ENCODE measurements at regions not wholly inside any gene's neighbourhood (a gene's known extent, or its start where the extent isn't known, plus 50 kb on each side); places are given as distances from the start of the nearest gene placed in this dataset.

GRCh38 chr11:80856066-80856465 lies 1415.2 kb upstream of the TENM4 start:
- H3K36me3 ChIP-seq (ENCODE audit: insufficient read depth, low read length): no peaks in the 10 kb centered on the region
- H3K9ac ChIP-seq (ENCODE audit: low read length): no peak overlapping the region
- H3K27me3 ChIP-seq (ENCODE audit: control insufficient read depth in 1 of 2, insufficient read depth in 2 of 2, low read length in 2 of 2): no peaks in the 10 kb centered on the region
- no peaks in the 10 kb centered on the region for H3K4me1 ChIP-seq (ENCODE audit: insufficient read depth, low read length)
- H3K9me3 ChIP-seq (ENCODE audit: low read length): no peaks in the 10 kb centered on the region
- no peak overlapping the region for H3K4me3 ChIP-seq (ENCODE audit: low read depth in 1 of 2, low read length in 2 of 2)
- H3K27ac ChIP-seq (ENCODE audit: low read depth, low read length): no peak overlapping the region

- Histone ChIP-seq H3K9me3 (ENCODE audit: low read length) (no peaks in the 10 kb centered on the region), H3K4me3 (ENCODE audit: low read depth in 1 of 2, low read length in 2 of 2) (no peak overlapping the region), H3K9ac (ENCODE audit: low read length) (no peak overlapping the region), H3K27me3 (ENCODE audit: control insufficient read depth in 1 of 2, insufficient read depth in 2 of 2, low read length in 2 of 2) (no peaks in the 10 kb centered on the region), H3K4me1 (ENCODE audit: insufficient read depth, low read length) (no peaks in the 10 kb centered on the region), H3K36me3 (ENCODE audit: insufficient read depth, low read length) (no peaks in the 10 kb centered on the region), H3K27ac (ENCODE audit: low read depth, low read length) (no peak overlapping the region)
These were observed 1414.6 kb upstream of the TENM4 start for GRCh38 chr11:80855426-80855825.

GRCh38 chr11:80849253-80849652 lies 1408.4 kb upstream of the TENM4 start:
- Histone ChIP-seq H3K9me3 (ENCODE audit: low read length) (no peaks in the 10 kb centered on the region), H3K4me3 (ENCODE audit: low read depth in 1 of 2, low read length in 2 of 2) (no peak overlapping the region), H3K36me3 (ENCODE audit: insufficient read depth, low read length) (no peaks in the 10 kb centered on the region), H3K9ac (ENCODE audit: low read length) (no peak overlapping the region), H3K27ac (ENCODE audit: low read depth, low read length) (no peak overlapping the region), H3K4me1 (ENCODE audit: insufficient read depth, low read length) (no peaks in the 10 kb centered on the region), H3K27me3 (ENCODE audit: control insufficient read depth in 1 of 2, insufficient read depth in 2 of 2, low read length in 2 of 2) (no peaks in the 10 kb centered on the region)

- H3K9ac ChIP-seq (ENCODE audit: low read length): no peak overlapping the region
- no peaks in the 10 kb centered on the region for H3K27me3 ChIP-seq (ENCODE audit: control insufficient read depth in 1 of 2, insufficient read depth in 2 of 2, low read length in 2 of 2)
- H3K4me3 ChIP-seq (ENCODE audit: low read depth in 1 of 2, low read length in 2 of 2): no peak overlapping the region
- H3K36me3 ChIP-seq (ENCODE audit: insufficient read depth, low read length): no peaks in the 10 kb centered on the region
- no peak overlapping the region for H3K27ac ChIP-seq (ENCODE audit: low read depth, low read length)
- no peaks in the 10 kb centered on the region for H3K9me3 ChIP-seq (ENCODE audit: low read length)
- H3K4me1 ChIP-seq (ENCODE audit: insufficient read depth, low read length): no peaks in the 10 kb centered on the region
These were observed 1406.1 kb upstream of the TENM4 start for GRCh38 chr11:80846979-80847378.

GRCh38 chr11:80846442-80846841 lies 1405.6 kb upstream of the TENM4 start:
- H3K27ac ChIP-seq (ENCODE audit: low read depth, low read length): no peak overlapping the region
- no peaks in the 10 kb centered on the region for H3K9me3 ChIP-seq (ENCODE audit: low read length)
- no peak overlapping the region for H3K4me3 ChIP-seq (ENCODE audit: low read depth in 1 of 2, low read length in 2 of 2)
- no peaks in the 10 kb centered on the region for H3K27me3 ChIP-seq (ENCODE audit: control insufficient read depth in 1 of 2, insufficient read depth in 2 of 2, low read length in 2 of 2)
- no peak overlapping the region for H3K9ac ChIP-seq (ENCODE audit: low read length)
- no peaks in the 10 kb centered on the region for H3K36me3 ChIP-seq (ENCODE audit: insufficient read depth, low read length)
- H3K4me1 ChIP-seq (ENCODE audit: insufficient read depth, low read length): no peaks in the 10 kb centered on the region

- Histone ChIP-seq H3K27me3 (ENCODE audit: control insufficient read depth in 1 of 2, insufficient read depth in 2 of 2, low read length in 2 of 2) (no peaks in the 10 kb centered on the region), H3K9ac (ENCODE audit: low read length) (no peak overlapping the region), H3K27ac (ENCODE audit: low read depth, low read length) (no peak overlapping the region), H3K36me3 (ENCODE audit: insufficient read depth, low read length) (no peaks in the 10 kb centered on the region), H3K9me3 (ENCODE audit: low read length) (no peaks in the 10 kb centered on the region), H3K4me1 (ENCODE audit: insufficient read depth, low read length) (no peaks in the 10 kb centered on the region), H3K4me3 (ENCODE audit: low read depth in 1 of 2, low read length in 2 of 2) (no peak overlapping the region)
These were observed 1403.4 kb upstream of the TENM4 start for GRCh38 chr11:80844110-80844819.

- Histone ChIP-seq H3K4me1 (ENCODE audit: insufficient read depth, low read length) (no peaks in the 10 kb centered on the region), H3K36me3 (ENCODE audit: insufficient read depth, low read length) (no peaks in the 10 kb centered on the region), H3K4me3 (ENCODE audit: low read depth in 1 of 2, low read length in 2 of 2) (no peak overlapping the region), H3K27me3 (ENCODE audit: control insufficient read depth in 1 of 2, insufficient read depth in 2 of 2, low read length in 2 of 2) (no peaks in the 10 kb centered on the region), H3K27ac (ENCODE audit: low read depth, low read length) (no peak overlapping the region), H3K9me3 (ENCODE audit: low read length) (no peaks in the 10 kb centered on the region), H3K9ac (ENCODE audit: low read length) (no peak overlapping the region)
These were observed 1402.6 kb upstream of the TENM4 start for GRCh38 chr11:80843266-80843974.

GRCh38 chr11:80842246-80842645 lies 1401.4 kb upstream of the TENM4 start:
- H3K4me3 ChIP-seq (ENCODE audit: low read depth in 1 of 2, low read length in 2 of 2): no peak overlapping the region
- no peaks in the 10 kb centered on the region for H3K27me3 ChIP-seq (ENCODE audit: control insufficient read depth in 1 of 2, insufficient read depth in 2 of 2, low read length in 2 of 2)
- no peak overlapping the region for H3K9ac ChIP-seq (ENCODE audit: low read length)
- no peaks in the 10 kb centered on the region for H3K4me1 ChIP-seq (ENCODE audit: insufficient read depth, low read length)
- no peaks in the 10 kb centered on the region for H3K9me3 ChIP-seq (ENCODE audit: low read length)
- H3K36me3 ChIP-seq (ENCODE audit: insufficient read depth, low read length): no peaks in the 10 kb centered on the region
- H3K27ac ChIP-seq (ENCODE audit: low read depth, low read length): no peak overlapping the region

- H3K9ac ChIP-seq (ENCODE audit: low read length): no peak overlapping the region
- no peaks in the 10 kb centered on the region for H3K36me3 ChIP-seq (ENCODE audit: insufficient read depth, low read length)
- H3K9me3 ChIP-seq (ENCODE audit: low read length): no peaks in the 10 kb centered on the region
- H3K27ac ChIP-seq (ENCODE audit: low read depth, low read length): no peak overlapping the region
- H3K4me3 ChIP-seq (ENCODE audit: low read depth in 1 of 2, low read length in 2 of 2): no peak overlapping the region
- no peaks in the 10 kb centered on the region for H3K27me3 ChIP-seq (ENCODE audit: control insufficient read depth in 1 of 2, insufficient read depth in 2 of 2, low read length in 2 of 2)
- H3K4me1 ChIP-seq (ENCODE audit: insufficient read depth, low read length): no peaks in the 10 kb centered on the region
These were observed 1400.8 kb upstream of the TENM4 start for GRCh38 chr11:80841675-80842074.

GRCh38 chr11:80838153-80838552 lies 1397.3 kb upstream of the TENM4 start:
- Histone ChIP-seq H3K27me3 (ENCODE audit: control insufficient read depth in 1 of 2, insufficient read depth in 2 of 2, low read length in 2 of 2) (no peaks in the 10 kb centered on the region), H3K36me3 (ENCODE audit: insufficient read depth, low read length) (no peaks in the 10 kb centered on the region), H3K9me3 (ENCODE audit: low read length) (no peaks in the 10 kb centered on the region), H3K27ac (ENCODE audit: low read depth, low read length) (no peak overlapping the region), H3K4me3 (ENCODE audit: low read depth in 1 of 2, low read length in 2 of 2) (no peak overlapping the region), H3K9ac (ENCODE audit: low read length) (no peak overlapping the region), H3K4me1 (ENCODE audit: insufficient read depth, low read length) (no peaks in the 10 kb centered on the region)

- H3K4me3 ChIP-seq (ENCODE audit: low read depth in 1 of 2, low read length in 2 of 2): no peak overlapping the region
- no peaks in the 10 kb centered on the region for H3K27me3 ChIP-seq (ENCODE audit: control insufficient read depth in 1 of 2, insufficient read depth in 2 of 2, low read length in 2 of 2)
- H3K4me1 ChIP-seq (ENCODE audit: insufficient read depth, low read length): no peaks in the 10 kb centered on the region
- H3K9me3 ChIP-seq (ENCODE audit: low read length): no peaks in the 10 kb centered on the region
- H3K27ac ChIP-seq (ENCODE audit: low read depth, low read length): no peak overlapping the region
- H3K36me3 ChIP-seq (ENCODE audit: insufficient read depth, low read length): no peaks in the 10 kb centered on the region
- H3K9ac ChIP-seq (ENCODE audit: low read length): no peak overlapping the region
These were observed 1396.2 kb upstream of the TENM4 start for GRCh38 chr11:80837051-80837450.

GRCh38 chr11:80831374-80831773 lies 1390.5 kb upstream of the TENM4 start:
- Histone ChIP-seq H3K27me3 (ENCODE audit: control insufficient read depth in 1 of 2, insufficient read depth in 2 of 2, low read length in 2 of 2) (no peaks in the 10 kb centered on the region), H3K4me1 (ENCODE audit: insufficient read depth, low read length) (no peaks in the 10 kb centered on the region), H3K36me3 (ENCODE audit: insufficient read depth, low read length) (no peaks in the 10 kb centered on the region), H3K27ac (ENCODE audit: low read depth, low read length) (no peak overlapping the region), H3K4me3 (ENCODE audit: low read depth in 1 of 2, low read length in 2 of 2) (no peak overlapping the region), H3K9me3 (ENCODE audit: low read length) (no peaks in the 10 kb centered on the region), H3K9ac (ENCODE audit: low read length) (no peak overlapping the region)

Measured in muscle layer of colon (tissue), 2 donors.